Stimulated activated CD8-positive, alpha-beta memory T cell treated with anti-CD3 and anti-CD28 coated beads, Interleukin-15, amount 100 ng/mL, for 4 hours (primary cell): ENCODE measurements at regions not wholly inside any gene's neighbourhood (a gene's known extent, or its start where the extent isn't known, plus 50 kb on each side); places are given as distances from the start of the nearest gene placed in this dataset.
"Not testable (repeated sequence)": the region's sequence is repeated elsewhere in the genome, so short reads cannot be mapped to it uniquely, and the experiment has no call there.

Experiments
- DNase-seq, 2 donors: peaks; one replicate each; pipeline ENCODE4 v3.0.0-alpha.2; 2020; ENCODE audit warnings: low read depth in 2 of 2

DNA sequence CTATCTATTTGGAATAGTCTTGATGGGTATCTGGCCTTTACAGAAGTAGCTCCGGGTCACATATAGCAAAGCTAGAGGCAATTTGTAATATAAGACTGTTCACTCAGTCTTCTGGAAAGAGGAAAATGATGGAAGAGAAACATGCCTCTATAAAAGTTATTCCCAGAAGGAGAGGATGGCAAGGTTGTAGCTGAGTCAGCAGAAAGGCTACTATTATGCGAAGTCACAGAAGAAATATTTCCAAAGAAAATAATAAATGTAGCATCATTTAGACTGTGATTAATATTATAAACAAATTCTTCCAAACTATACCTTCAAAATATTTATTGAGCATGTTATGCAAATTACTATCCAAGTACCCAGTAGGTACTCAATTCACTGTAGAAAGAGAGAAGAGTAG lies 1027.7 kb upstream of the TMEFF2 start:
- DNase-seq: no peak

DNA sequence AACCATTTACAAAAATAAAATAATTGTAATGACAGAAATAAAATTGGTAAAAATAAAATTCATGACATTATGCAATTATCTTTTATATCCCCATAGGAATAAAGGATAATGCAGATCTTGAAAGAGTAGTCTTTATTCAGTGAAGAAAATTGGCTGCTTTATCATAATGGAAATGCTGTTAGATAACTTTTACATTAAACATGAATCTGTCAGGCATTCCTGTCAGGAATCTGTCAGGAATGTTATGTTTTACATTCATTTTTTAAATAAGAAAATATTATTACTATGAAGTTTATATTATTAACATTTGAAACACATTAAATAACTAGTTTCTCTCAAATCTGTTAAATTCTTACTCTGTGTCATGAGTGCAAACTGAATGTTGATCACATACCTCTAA lies 1024.7 kb upstream of the TMEFF2 start:
- no peak for DNase-seq

DNA sequence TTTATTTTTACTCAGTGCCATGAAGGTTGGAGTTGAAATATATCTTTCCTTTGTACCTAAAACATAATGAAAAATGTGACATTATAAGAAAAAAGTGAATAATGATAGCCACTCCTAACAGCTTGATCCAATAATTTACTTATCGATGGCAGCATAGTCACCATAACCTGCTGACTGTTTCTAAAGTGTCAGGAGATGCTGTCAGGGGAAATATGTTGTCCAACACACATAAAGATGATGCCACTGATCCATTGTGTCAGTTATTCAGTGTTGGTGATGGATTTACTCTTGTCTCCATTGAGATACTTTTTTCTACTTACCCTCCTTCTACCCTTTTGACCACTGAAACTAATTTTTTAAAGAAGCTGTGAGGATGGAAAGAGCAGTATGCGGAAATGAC lies 1006.9 kb upstream of the TMEFF2 start:
- no peak for DNase-seq

DNA sequence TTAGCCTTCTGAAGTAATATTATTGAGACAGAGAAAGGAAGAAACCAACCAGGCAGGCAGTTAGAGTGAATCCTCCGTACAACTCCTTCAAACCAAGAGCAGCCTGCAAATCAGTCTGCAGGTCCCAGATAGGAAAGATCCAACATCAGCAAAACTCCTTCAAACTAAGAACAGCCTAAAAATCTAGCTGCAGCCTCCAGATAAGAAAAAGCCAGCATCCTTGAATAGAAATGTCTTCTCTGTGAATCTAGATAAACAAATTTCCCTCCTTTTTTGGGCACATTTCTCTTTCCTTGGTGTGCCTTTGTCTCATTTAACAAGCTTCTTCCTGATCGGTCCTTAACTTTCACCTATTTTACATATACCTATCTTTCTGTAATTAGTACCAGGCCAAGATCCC lies 1004.6 kb upstream of the TMEFF2 start:
- DNase-seq: no peak

DNA sequence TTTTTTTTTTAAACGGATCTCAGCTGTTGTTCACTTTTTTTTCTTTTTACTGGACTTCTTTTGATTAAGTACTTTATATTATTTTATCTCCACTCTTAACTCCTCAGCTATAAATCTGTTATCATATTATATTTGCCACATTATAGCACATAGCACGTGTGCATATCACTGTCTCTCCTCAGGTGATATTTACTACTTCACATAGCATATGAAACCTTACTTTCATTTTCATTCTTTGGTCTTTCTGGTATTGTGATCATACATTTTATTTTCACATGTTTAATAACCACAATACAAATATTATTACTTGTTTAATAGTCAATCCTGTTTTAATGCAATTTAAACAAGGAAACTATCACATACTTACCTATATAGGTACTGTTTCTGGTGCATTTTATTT lies 993.1 kb upstream of the TMEFF2 start:
- DNase-seq: no peak

DNA sequence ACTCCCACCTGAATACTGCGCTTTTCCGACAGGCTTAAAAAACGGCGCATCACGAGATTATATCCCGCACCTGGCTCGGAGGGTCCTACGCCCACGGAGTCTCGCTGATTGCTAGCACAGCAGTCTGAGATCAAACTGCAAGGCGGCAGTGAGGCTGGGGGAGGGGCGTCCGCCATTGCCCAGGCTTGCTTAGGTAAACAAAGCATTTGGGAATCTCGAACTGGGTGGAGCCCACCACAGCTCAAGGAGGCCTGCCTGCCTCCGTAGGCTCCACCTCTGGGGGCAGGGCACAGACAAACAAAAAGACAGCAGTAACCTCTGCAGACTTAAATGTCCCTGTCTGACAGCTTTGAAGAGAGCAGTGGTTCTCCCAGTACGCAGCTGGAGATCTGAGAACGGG lies 976.2 kb upstream of the TMEFF2 start:
- DNase-seq: not testable (repeated sequence)

DNA sequence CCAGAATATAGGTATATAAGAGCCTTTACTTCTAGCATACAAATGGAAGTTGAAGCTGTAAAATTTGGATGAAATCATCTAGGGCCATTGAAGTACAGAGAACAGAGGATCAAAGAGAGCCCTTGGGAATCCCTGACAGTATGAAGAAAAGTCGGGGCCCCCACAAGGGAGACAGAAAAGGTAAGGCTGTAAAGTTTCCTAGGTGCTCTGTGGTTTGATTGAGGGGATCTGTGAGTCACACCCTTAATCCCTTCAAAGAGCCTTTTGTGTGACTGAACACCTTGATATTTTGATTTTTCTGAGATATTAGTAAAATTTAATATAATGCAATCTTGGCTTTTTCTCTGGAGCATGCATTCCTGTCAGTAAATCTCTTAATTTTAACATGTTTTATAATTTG lies 961.7 kb upstream of the TMEFF2 start:
- no peak for DNase-seq

DNA sequence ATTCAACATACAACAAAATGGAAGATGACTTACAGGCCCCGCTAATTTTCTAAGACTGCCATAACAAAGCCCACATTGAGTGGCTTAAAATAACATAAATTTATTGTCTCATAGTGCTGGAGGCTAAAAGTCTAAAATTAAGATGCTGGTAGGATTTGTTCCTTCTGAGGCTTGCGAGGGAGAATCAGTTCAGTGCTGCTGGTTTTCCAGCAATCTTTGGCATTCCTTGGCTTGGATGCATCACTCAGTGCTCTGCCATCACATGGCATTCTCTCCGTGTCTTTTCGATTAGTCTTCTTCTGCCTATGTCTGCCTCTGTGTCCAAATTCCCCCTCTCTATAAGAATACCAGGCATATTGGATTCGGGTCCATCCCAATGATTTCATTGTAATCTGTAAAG lies 959.3 kb upstream of the TMEFF2 start:
- DNase-seq: no peak

DNA sequence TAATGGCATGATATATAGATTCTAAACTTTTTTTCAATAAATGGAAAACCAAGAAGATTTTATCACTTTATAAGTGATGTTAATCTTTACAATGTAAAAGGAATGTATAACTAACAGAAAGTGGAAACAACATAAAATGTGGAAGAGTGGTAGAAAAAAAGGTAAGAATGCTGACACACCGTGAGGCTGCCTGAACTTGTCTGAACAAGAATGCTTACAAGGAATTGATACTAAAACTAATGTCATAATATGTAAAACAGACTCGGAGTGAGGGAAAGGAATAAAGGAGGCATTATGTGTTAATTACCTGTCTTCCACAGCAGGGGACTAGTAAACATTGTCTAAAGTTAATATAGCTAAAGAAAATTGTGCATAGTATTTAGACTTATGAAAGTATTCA lies 958.8 kb upstream of the TMEFF2 start:
- no peak for DNase-seq

DNA sequence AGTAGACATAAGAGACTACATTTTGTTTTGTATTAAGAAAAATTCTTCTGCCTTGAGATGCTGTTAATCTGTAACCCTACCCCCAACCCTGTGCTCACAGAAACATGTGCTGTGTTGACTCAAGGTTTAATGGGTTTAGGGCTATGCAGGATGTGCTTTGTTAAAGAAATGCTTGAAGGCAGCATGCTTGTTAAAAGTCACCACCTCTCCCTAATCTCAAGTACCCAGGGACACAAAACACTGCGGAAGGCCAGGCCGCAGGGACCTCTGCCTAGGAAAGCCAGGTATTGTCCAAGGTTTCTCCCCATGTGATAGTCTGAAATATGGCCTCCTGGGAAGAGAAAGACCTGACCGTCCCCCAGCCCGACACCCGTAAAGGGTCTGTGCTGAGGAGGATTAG lies 947.7 kb upstream of the TMEFF2 start:
- not testable (repeated sequence) for DNase-seq

DNA sequence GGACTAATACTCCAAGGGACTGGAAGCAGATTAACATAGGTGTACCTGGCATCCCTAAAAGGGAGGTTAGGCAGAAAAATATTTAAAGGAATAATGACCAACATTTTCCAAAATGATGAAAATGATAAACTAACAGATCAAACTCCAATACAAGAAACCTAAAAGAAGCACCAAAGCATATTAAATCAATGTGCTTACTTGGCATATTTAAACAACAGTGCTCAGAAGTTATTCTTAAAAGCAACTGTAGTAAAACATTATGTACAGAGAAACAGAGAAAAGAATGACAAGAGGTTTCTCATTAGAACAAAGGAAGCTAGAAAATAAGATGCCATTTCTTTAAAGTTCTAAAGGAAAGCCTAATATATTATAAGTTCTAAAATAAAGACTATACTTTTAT lies 947.3 kb upstream of the TMEFF2 start:
- no peak for DNase-seq

DNA sequence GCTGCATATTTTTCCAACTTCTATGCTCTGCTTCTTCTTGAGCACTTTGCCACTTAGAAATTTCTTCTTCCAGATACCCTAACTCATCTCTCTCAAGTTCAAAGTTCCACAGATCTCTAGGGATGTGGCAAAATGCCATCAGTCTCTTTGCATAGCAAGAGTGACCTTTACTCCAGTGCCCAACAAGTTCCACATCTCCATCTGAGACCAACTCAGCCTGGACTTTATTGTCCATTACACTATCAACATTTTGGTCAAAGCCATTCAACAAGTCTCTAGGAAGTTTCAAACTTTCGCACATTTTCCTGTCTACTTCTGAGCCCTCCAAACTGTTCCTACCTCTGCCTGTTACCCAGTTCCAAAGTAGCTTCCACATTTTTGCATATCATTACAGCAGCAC lies 946.2 kb upstream of the TMEFF2 start:
- not testable (repeated sequence) for DNase-seq

DNA sequence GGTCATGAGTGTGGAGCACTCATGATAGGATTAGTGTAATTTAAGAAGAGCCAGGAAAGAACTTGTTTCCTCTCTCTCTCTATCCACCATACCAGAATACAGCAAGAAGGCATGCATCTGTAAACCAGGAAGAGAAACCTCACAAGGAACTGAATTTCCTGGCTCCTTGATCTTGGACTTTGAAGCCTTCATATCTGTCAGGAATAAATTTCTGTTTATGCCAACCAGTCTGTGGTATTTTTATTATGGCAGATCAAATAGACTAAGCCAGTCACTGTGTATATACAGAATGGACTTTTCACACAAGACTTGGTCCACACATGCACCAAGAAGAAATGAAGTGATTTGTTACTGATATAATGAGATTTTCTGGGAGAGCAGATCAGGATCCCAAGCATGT lies 930.1 kb upstream of the TMEFF2 start:
- no peak for DNase-seq

DNA sequence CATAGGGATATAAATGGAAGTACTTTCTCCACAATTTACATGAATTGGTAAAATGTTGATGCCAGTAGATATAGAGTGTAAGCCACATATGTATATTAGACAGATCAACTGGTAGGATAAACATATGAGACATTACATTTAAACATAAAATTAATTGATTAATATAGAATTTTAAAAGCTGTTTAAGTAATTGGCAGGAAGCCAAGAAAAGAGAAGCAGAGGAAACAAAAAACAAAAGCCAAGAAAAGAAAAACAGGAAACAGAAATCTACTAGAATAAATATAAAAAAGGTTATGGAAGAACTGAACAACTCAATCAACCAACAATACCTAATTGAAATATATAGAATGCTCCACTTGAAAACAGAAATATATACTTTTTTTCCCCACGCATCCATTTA lies 920.1 kb upstream of the TMEFF2 start:
- DNase-seq: no peak

DNA sequence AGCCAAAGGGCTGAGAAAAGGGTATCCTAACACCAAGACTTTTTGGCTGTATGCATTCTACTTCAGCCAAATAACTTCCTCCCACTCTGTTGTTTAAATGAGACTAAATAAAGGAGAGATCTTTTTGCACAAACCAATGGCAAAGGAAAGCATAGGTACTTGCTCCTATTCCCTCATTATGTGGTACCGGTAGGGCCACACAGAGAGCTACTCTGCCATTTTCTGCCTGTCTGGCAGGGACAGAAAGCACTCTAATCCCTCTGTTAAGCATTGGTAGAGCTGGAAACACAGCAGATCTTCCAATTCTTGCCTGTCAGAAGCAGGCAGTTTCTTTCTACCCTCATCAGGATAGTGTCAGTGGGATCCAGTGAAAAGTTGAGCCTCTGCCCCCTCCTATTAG lies 918.3 kb upstream of the TMEFF2 start:
- DNase-seq: no peak

DNA sequence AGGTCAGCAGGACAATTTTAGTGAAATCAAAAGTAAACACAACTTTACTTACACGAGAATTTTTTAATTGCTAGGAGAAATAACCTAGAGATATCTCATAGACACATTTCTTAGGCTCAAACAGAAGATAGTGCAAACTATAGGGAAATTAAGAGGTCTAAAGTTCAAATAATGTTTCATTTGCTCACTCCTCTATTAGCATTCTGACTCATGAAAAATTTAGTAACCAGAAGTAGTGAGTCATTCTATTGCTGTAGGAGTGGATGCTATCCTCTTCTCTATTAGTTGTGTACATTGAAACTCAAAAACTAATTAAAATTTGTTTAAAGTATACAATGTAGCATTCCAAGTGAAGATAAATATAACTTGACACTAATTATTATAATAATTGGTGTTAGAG lies 908.3 kb upstream of the TMEFF2 start:
- no peak for DNase-seq

DNA sequence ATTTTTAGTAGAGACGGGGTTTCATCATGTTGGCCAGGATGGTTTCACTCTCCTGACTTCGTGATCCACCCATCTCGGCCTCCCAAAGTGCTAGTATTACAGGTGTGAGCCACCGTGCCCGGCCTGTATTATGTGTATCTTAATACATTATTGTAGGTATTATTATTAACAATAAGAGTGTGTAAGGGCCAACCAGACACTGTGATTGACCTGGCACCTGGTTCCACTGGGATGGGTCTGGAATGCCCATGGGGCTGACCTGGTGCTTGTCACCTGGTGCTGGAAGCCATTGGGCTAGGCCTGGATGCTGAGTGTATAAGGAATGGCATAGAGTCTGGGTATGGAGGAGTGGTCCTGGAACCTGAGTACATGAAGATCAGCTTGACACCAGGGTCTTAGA lies 906.9 kb upstream of the TMEFF2 start:
- DNase-seq: no peak

DNA sequence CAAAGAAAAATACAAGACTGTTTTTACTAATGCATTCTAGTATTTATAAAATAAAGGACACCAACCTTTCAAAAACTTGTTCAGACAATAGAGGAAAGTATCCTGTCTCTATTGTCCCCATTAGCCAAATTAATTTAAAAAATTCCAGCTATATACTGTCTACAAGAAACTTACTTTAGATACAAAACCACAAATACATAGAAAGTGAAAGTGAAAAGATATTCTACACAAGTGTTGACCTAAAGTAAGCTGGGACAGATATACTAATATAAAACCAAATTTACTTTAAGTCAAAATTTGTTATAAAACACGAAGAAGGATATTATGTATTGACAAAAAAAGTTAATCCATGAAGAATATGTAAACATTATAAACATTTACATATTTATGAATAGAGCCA lies 893.3 kb upstream of the TMEFF2 start:
- no peak for DNase-seq

DNA sequence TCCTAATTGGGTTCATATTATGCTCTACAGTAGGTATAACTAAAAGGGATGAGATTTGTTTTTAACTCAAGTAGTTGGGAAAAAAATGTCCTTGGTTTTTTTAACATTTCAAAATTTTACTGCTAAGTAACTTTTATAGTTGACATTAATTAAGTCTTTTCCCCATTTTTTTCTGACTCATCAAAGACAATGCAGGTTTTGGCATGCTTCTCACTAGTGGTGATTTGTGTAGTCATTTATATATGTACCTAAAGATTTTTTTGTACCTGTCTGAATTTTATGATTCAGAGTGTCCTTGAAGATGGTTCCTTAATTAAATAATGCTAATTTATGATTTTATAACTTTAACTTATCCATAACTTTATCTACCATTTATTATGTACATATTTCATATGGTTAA lies 882.3 kb upstream of the TMEFF2 start:
- no peak for DNase-seq

DNA sequence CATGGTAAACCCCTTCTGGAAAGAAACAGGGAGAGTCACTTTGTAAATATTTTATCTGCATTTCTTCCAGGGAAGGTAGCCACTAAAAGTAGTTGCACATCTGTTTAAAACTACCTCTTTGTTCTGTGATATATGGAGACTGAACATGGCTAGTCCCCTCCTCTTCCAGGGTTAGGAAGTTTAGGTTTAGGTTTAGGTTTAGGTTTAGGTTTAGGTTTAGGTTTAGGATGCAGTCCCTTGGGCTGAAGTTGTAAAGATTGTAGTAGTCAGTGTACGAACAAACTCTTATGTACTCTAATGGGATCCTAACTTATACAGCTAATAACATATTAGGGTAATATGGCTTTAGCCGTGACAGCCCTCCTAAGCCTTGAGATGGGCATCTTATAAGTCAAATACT lies 880.2 kb upstream of the TMEFF2 start:
- no peak for DNase-seq

DNA sequence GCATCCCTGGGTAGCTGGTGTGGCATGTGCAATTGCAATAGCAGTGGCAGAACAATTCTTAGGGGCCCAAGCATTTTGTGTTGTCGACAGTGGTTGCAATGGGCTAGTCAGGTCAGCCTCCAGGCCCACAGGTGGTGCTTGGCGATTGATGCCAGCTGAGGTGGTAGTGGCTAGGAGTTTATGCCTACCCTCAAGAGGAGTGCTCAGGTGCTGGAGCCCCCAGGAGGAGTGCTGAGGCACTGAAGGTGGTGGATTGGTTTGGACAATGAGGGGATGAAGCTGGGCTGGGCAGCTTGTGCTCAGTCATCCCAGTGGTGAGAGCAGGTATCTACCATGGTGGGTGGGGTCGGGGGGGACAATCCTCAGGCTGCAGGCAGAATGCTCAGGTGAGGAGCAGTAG lies 877.9 kb upstream of the TMEFF2 start:
- DNase-seq: no peak

DNA sequence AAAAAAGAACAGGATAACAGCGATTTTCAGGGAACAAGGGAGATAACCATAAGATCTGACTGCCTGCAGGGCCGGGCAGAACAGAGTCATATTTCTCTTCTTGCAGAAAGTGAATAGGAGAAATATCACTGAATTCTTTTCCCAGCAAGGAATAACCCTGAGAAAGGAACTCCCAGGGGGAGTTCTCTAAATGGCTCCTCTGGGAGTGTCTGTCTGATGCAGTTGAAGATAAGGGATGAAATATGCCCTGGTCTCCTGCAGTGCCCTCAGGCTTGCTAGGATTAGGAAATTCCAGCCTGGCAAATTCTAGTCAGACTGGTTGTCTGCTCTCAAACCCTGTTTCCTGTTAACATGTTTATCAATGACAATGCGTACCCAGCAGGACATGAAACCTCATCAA lies 830.8 kb upstream of the TMEFF2 start:
- not testable (repeated sequence) for DNase-seq

DNA sequence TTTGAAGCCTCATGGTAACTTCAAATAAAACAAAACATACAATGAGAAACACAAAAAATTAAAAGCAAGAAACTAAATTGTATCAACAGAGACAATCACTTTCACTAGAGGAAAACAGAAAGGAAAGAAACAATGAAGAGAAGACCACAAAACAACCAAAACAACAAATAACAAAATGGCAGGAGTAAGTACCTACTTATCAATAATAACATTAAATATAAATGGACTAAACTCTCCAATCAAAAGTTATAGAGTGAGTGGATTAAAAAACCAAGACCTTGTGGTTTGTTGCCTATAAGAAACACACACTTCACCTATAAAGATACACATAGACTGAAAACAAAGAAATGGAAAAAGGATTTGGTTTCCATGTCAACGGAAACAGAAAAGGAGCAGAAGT lies 830.1 kb upstream of the TMEFF2 start:
- DNase-seq: no peak

DNA sequence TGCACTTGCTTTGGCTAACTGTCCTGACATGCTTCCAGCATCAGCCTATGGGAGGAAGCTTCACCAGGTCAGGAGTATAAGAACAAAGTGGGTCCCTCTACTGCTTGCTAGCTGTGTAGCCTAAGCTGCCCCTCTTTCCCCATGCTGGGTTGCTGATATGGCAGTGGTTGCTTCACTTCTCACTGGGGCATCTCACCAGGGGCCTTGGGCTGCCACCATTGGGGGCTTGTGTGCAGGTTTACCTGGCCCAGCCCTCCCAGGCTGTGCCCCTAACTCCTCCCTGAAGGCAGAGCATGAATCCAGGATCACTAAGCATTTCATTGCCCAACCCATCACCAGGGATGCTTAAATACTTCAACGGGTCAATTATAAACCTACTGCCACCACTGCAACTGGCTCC lies 817.1 kb upstream of the TMEFF2 start:
- DNase-seq: no peak

DNA sequence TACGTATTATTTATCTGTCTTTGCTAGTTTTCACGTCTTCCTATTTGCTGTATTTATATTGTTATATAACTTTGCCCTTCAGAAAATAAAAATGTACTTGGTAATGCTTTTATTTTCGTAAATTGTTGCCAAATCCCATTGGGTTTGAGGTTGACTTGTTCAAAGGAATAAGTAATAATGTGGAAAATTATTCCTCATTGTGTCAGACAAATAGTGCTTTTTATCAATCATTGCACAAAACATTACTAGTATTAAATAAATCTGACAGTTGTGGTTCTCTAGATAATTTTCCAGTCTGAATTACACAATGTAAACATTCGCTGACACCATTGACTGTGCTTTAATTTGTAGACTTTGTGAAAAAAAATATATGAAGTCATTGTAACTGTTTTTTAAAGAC lies 798.3 kb upstream of the TMEFF2 start:
- DNase-seq: no peak
